ENCODE measurements at regions not wholly inside any gene's neighbourhood (a gene's known extent, or its start where the extent isn't known, plus 50 kb on each side); places are given as distances from the start of the nearest gene placed in this dataset.
"Not testable (repeated sequence)": the region's sequence is repeated elsewhere in the genome, so short reads cannot be mapped to it uniquely, and the experiment has no call there.

DNA sequence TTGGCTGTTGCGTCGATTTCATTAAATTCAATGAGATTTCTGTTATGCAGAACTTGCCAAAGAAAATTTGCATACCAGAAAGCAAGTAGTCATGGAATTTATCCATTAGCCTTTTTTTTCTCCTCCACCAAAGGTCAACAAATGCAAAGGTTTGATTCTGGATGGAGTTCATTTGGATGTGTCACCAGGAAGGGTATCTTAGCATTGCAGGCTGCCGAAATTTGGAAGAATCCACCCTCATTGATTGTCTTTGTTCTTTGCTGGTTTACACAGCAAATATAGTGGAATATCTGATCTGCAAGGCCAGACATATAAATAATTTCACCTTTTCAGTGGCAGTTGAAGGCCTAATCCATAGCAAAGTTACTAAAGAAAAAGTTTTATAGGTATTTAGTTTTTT is 229.4 kb upstream of the SLC35B3 start:
- DNase-seq = no peak

DNA sequence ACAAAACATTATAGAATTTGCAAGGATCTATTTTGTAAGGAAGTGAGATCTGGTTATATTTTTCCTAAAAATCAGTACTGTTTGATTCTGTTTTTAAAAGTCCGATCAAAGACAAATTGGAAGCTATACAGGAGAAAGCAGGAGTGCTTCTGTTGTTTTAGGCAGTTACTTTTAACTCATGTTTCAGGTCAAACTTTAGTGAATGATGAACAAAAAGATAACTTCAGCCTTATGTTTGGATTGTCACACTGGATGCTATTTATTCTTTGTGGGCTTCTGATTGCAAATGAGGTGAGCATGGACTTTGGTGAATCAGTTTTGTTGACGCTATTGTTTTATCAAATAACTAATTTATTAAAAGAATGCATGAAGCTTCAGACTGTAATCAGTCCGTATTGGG is 228.7 kb upstream of the SLC35B3 start:
- DNase-seq = no peak

DNA sequence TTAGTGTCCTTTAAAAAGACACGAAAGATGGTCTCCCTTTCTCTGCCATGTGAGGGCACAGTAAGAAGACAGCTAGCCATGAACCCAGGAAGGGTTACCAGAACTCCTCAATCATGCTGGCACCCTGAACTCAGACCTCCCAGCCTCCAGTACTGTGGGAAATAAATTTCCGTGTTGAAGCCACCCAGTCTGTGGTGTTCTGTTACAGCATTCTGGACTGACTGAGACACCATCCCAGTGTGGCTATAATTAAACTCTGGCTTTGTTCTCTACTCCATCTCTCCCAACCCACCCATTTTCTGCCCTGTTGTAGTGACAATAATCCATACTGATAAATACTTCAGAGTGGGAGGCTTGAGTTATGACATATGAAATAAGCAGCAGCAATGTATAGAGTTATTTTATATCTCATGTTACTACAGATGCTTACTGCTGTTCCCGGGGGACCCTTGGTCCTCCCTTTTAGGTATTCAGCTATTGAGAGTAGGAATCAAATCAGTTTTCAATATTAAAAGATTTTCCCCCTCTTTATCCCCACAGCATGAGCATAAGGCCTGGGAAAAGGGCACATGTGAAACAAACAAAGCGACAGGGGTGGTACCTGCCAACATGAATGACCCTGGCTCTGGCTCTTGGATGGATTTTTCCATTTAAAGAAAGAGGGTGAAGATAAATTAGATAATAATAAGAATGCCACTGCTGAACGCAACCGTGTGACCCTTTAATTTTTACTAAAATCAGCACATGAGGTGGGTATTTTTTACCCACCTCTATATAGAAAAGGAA is 224.3 kb upstream of the SLC35B3 start:
- no peak for DNase-seq

DNA sequence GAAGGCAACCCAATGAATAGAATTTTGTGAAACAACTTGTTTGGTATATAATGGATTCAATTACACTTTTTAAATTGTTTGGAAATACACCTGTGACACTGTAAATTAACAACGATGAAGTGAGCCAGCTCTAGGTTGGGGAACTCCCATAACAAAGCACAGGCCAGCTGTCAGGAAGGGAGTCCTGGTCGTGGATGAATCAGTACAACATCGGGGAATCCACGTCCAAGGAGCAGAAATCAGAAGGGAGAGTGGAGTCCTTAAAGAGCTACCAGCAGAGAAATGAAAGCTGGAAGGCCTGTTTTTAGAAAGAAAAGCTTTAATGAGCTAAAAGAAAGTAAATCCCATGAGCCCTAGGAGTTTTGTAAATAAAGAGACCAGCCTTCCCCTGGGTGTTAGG is 223.1 kb upstream of the SLC35B3 start:
- no peak for DNase-seq

DNA sequence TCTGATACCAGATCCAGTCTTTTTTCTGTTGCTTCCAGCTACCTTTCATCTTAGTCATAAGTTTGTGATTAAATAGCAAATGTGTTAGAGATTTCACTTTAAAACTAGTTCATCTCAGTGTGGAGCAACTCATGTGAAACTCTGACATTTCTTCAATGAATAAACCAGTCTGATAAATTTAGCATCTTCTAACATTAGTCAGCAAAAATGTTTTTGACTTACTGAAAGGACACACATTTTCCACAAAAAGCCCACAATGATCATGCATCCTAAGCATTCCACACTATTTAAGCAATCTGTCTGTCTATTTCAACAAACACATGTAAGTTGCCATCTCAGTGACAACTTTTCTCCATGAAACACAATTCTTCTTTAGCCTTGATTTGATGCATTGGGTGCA is 222.2 kb upstream of the SLC35B3 start:
- DNase-seq = no peak

DNA sequence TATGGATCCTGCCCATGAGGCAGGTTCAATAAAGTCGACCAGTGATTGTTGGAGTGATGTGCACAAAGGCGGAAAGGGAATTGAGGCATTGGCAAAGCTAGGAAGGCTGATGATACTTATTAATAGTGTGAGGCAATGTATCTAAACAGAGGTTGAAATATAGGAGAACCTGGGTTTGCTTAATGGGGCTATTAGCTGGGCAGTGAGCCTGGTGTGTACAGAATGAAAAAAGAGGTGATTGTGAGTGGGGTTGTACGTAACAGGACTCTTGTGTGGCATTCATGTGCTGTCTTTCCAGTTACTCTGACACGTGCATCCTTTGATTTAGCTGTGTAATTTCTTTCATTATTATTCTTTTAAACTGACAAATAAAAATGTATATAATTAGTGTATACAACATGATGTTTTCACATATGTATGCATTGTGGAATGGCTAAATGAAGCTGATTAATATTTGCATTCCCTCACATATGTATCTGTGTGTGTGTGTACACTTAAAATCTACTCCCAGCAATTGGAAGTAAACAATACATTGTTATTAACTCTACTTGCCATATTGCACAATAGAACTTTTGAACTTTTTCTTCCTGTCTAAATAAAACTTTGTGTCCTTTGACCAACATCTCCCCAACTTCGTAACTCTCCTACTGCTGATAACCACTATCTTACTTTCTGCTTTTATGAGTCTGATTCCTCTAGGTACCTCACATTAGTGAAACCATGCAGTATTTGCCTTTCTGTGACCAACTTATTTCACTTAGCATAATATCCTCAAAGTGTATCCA is 220.5 kb upstream of the SLC35B3 start:
- DNase-seq = no peak

DNA sequence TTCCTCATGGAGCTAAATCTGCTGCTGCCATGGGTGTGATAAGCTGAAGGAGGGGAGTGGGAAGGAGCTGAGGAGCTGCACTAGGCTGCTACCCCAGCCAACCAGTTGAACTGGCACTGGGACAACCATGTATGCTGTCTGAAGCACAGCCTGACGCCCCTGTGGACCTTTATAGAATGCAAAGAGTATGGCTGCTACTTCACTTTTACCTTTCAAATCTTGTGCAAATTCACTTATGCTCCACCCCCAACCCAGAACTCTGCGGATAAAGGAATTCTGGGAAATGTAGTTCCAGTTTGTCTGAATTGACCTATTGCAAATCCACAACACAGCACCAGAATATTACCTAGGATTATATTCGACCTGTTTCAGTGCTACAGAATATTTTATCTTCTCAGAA is 217.4 kb upstream of the SLC35B3 start:
- no peak for DNase-seq

DNA sequence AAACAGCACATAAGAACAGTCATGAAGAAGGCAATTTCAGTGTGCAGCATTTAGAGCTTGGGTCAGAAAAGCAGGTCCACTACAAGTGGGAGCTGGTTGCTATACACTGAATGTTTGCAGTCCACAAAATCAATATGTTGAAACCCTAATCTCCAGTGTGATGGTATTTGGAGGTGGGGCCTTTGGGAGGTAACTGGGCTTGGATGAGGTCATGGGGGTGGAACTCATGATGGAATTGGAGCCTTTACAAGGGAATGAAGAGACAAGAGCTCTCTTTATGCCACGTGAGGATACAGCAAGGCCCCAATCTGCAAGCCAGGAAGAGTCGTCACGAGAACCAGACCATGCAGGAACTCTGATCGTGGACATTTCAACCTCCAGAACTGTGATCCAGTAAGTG is 216.7 kb upstream of the SLC35B3 start:
- DNase-seq = no peak

DNA sequence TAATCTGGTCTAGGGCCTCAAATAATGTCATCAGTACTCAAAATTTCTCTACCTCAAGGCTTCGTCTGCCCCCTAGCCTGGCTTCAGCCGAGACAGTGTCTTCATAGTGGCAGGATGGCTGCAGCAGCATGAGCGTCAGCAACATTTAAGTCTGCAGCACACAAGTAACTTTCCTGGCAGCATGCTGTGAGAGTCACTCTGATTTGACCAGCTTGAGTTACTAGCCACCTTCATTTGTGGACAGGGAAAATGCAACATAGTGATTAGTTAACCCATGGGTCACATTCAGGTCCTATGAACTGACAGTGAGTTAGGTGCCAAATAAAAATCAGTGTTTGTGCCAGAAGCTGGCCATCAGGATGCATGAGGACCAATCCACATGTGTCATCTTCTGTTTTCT is 209.9 kb upstream of the SLC35B3 start:
- DNase-seq = no peak

DNA sequence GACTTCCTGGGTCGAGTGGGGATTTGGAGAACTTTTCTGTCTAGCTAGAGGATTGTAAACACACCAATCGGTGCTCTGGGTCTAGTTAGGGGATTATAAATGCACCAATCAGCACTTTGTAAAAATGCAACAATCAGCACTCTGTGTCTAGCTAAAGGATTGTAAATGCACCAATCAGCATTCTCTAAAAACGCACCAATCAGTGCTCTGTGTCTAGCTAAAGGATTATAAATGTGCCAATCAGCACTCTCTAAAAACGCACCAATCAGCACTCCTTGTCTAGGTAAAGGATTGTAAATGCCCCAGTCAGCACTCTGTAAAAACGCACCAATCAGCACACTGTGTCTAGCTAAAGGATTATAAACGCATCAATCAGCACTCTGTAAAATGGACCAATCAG is 209.0 kb upstream of the SLC35B3 start:
- no peak for DNase-seq

DNA sequence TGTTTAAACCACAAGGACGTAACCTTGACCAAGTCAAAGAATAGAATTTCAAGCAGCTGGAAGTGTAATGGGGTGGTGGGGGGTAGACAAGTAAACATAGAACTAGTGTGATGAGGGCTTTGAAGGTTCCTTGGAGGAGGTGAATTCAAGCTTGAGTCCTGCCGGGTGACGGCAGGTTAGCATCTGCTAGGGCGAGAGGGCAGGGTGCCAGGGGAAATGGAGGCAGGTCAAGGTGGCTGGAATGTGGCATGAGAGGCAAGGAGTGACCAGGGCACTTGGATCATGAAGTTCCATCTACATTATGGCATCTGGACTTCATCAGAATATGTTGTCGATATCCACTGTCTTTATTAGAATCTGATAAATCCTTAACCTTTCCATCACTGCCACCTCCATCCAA is 207.5 kb upstream of the SLC35B3 start:
- DNase-seq = no peak

DNA sequence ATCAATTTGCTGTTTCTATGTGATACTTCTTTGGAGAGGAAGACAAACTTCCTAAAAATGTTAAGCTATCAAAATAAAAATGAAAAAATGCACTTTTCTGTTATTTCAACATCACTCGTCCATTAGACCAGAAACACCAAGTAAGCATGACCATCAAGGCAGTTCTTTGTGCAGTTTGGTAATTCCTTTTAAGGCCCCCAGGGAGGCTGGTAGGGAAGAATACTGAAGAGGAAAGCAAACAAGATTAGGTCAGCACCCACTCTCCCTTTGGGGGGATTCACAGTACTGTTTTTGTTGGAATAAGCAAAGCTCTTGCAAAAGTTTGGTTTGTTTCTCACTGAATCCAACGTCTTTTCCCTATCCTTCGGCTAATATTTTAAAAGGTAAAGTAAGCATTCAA is 206.8 kb upstream of the SLC35B3 start:
- DNase-seq = no peak

DNA sequence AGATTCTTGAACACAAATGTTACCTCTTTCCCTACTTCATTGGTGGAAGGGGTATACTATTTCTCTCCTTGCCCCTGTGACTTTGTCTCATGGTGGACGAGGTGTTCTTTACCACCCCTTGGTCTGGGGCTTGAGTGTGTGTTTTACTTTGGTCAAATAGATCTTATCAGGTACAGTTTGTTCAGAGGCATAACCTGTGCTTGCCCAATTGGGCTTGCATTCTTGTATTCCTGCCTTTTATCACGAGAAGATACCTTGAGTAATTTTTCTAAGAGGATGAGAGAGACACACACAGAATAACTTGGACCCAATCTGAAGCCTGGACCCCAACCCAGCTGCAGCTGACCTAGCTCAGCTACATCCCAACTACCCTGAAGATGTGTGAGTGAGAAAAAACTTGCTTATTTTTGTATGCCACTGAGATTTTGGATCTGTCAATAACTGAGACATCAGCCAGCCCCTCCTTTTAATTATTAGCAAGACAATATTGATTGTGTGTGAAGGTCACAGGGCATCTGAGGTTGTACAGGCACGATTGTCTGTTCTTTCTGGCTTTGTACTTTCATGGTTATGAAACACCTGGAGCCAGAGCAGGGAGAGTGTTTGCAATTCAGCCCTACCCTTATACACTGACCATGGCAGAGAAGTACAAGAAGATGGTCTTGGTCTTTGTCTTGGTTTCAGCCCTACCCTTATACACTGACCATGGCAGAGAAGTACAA is 204.7 kb upstream of the SLC35B3 start:
- no peak for DNase-seq

DNA sequence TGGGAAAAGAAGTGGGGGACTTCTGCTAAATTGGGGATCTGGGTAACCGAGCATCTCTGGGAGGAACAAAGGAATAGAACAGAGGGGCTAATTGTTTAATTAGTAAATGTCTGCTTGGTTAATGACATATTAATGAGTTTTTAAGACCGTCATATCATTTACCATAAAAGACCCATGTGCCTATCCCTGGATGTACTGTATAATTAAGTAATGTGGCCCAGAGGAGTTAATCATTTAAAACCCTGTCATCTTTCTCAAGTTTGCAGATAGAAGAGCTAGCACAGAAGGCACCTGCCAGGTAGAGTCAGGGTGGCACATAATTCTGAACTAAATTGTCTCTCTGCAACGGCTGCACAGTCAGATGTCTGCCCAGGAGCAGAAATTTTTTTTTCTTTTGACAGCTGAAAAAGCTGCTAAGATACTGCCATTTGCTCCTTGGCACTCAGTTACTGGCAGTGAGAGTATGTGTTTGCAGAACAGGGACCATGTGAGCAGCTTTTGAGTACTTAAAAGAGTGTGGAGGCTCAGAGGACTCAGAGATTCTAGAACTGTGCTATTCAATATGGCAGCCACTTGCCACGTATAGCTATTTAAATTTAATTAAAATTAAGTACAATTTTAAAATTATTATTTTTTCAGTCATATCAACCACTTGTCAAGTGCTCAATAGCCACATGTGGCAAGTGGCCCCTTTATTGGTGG is 202.7 kb upstream of the SLC35B3 start:
- DNase-seq = no peak

DNA sequence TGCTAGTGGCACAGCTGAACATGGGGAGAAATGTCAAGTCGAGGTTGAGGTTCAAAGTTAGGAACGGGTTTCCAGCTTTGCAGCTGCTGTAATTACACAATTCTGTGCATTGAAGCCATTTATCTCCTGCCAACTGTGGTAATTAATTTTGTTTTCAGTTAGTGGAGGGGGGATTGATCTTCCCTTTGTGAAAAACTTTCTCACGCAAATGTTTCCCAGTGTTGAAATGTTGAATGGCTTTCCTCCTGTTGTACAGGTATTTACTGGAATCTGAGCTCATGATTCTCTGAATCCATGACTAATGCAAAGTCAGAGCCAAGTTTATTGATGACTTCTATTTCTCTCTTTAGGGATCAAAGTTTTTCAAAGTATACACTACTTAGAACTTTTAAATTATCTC is 198.4 kb upstream of the SLC35B3 start:
- no peak for DNase-seq

DNA sequence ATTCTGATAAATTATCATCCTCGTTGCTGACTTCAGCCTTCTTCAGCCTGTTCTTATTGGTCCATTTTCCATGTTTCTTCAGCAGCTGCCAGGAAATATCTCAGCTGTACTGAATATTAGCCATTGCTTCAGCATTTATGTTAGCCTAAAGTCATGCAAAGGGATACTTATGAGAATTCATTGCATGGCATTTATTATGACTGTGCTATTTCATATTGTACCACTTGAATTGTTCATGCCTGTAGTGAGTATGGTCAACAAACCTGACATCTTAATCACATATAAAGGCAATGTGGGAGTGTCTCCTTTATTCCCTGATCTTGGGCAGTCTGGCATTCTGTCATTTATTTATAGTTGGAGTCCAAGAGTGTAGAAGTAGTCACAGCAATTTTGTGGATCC is 193.4 kb upstream of the SLC35B3 start:
- no peak for DNase-seq

DNA sequence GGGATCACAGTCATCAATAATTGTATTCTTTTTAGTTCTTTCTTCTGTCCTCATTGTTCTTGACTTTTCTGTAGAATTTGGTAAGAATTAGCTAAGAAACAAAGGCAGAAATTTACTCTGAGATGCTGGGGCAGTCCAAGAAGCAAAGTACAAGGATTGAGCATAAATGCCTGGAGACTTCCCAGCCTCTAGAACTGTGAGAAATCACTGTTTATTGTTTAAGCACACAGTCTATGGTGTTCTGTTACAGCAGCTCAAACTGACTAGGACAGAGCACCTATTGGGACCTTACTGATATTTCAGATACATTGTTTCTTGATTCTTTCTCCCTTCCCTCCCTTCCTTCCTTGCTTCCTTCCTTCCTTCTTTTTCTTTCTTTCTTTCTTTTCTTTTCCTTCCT is 192.7 kb upstream of the SLC35B3 start:
- DNase-seq = no peak

DNA sequence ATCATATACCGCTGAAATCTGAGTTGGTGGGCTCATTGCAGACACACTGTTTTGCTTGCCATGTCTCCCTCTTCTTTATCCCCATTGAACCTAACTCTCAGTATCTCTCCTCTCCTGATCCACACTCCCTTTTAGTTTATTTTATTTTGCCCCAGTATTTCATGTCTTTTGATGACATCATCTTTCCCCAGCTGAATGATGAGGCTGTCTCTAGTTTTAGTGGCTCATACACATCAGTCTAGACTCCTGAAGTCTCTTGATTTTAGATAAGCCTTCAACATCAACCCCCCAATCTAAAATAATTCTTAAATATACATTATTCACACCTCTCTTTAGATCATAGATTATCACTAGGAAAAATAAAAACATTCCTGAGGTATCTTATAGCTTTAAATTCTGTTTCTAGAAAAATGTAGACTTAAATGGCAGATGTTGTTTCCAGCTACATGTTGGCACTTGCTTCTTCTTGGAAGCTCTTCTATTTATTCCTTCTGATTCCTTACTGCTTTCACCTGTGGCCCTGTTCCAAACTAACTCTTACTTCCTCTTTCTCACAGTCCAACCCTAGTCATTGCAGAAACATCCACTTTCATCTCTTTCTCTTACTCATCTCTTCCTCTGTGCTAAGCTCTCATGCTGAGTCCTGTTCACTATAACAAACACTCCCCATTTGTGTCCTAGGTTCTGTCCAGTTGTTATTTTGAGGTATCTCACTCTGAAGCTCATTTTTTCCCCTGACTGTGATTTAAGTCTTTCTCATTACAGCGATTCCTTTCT is 191.9 kb upstream of the SLC35B3 start:
- DNase-seq = no peak

DNA sequence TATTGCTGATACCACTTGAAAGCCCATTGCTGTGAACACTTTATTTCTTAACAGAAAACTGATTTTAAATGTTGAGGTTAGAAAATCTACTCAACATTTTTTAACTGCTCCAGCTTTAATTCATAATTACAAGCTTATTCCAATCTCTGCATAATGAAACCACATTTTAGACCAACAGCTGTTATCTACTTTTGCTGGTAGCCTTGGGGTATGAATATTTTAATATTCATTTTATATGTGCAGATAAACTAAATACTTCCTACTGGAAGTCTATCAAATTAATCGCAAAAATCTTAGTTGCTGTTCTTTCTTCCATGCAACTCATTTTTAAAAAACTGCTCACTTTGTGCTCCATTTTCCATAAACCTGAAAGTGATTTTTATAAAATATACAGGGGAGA is 189.3 kb upstream of the SLC35B3 start:
- no peak for DNase-seq

DNA sequence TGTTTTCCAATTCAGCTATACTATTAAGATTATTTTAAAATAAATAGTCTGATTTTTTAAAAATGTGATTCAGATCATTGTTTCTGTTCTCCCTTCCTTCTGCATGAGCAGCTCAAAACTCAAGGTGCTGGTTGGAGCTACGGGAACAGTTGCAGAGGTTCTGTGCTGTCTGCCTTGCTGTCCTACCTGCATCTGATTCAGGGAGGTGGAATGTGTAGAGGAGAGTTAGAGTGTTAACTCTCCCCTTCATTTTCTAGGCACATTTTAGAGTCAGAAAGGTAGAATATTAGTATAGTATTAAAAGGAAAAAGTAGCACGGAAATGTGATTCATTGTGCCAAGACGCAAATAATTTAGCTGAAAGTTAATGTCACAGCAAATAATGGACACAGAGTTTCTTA is 188.1 kb upstream of the SLC35B3 start:
- no peak for DNase-seq

DNA sequence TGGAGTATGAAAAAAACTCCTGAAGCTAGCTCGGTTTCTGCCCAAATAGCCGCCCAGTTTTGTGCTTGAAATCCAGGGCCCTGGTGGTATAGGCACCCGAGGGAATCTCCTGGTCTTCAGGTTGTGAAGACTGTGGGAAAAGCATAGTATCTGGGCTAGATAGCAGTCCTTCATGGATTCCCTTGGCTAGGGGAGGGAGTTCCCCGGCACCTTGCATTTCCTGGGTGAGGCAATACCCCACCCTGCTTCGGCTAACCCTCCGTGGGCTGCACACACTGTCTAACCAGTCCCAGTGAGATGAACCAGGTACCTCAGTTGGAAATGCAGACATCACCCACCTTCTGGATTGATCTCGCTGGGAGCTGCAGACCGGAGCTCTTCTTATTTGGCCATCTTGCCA is 184.5 kb upstream of the SLC35B3 start:
- DNase-seq = no peak

DNA sequence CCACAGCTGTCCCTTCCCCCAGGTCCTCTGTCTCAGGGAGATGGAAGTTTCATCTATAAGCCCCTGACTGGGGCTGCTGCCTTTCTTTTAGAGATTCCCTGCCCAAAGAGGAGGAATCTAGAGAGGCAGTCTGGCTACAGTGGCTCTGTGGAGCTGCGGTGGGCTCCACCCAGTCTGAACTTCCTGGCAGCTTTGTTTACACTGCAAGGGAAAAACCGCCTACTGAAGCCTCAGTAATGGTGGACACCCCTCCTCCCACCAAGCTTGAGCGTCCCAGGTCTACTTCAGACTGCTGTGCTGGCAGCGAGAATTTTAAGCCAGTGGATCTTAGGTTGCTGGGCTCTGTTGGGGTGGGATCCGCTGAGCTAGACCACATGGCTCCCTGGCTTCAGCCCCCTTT is 184.1 kb upstream of the SLC35B3 start:
- not testable (repeated sequence) for DNase-seq

DNA sequence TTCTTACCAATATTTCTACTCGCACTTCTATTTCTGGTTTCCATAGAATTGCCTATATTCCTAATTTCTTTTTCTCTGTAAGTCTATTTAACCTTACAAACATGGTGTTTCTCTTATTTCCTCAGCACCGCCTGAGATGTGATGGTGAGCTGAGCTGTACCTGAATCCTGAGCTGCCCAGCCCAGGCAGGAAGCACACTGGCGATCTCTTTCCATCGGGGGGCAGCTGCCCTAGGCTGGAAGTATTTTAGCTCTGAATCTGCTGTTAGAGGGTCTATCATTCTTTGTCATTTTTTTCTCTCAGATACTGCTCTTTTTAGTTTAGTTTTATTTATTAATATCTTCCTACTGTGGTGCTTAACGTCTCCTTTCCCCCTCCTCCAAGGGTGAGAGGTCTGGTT is 173.4 kb upstream of the SLC35B3 start:
- no peak for DNase-seq
